ENCODE measurements at regions not wholly inside any gene's neighbourhood (a gene's known extent, or its start where the extent isn't known, plus 50 kb on each side); places are given as distances from the start of the nearest gene placed in this dataset.

DNA sequence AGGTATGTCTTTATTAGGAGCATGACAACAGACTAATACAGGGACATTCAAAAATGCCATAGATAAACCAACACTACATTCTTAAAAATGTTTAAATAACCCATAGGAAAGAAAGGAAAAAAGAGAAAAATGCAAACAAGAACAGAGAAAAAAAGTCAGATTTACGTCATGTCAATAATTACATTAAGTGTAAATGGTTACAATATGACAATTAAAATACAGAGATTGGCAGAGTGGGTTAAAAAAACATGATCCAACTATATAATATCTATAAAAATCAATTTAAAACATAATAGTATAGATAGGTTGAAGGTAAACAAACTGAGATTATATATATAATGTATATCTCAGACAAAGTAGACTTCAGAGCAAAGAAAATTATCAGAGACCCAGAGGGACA lies 255.8 kb downstream of the ANAPC1 start:
- DNase-seq (ENCODE audit: low read depth), result no peak
- no peak overlapping the region for H3K4me3 ChIP-seq (ENCODE audit: control insufficient read depth, low read depth, low read length)
- TF ChIP-seq, protein P1, sequence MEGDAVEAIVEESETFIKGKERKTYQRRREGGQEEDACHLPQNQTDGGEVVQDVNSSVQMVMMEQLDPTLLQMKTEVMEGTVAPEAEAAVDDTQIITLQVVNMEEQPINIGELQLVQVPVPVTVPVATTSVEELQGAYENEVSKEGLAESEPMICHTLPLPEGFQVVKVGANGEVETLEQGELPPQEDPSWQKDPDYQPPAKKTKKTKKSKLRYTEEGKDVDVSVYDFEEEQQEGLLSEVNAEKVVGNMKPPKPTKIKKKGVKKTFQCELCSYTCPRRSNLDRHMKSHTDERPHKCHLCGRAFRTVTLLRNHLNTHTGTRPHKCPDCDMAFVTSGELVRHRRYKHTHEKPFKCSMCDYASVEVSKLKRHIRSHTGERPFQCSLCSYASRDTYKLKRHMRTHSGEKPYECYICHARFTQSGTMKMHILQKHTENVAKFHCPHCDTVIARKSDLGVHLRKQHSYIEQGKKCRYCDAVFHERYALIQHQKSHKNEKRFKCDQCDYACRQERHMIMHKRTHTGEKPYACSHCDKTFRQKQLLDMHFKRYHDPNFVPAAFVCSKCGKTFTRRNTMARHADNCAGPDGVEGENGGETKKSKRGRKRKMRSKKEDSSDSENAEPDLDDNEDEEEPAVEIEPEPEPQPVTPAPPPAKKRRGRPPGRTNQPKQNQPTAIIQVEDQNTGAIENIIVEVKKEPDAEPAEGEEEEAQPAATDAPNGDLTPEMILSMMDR (conservative IDR thresholded peaks at IDR 0.05; ENCODE audit: control insufficient read depth, insufficient read depth, low read depth, low read length), result no peak

DNA sequence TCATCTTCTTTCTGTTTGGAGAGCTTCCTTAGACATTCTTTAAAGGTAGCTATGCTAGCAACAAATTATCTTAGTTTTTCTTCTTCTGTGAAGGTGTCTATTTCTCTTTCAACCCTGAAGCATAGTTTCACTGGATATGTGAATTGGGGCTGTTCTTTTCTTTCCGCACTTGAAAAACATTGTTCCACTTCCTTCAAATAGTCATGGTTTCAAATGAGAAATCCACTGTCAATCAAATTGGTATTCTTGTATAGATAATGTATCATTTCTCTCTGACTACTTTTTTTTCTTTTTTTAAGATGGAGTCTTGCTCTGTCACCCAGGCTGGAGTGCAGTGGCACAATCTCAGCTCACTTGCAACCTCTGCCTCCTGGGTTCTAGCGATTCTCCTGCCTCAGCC lies 254.0 kb downstream of the ANAPC1 start:
- no peak overlapping the region for H3K4me3 ChIP-seq (ENCODE audit: control insufficient read depth, low read depth, low read length)
- TF ChIP-seq, protein P1 (conservative IDR thresholded peaks at IDR 0.05; ENCODE audit: control insufficient read depth, insufficient read depth, low read depth, low read length), result no peak
- DNase-seq (ENCODE audit: low read depth), result no peak

DNA sequence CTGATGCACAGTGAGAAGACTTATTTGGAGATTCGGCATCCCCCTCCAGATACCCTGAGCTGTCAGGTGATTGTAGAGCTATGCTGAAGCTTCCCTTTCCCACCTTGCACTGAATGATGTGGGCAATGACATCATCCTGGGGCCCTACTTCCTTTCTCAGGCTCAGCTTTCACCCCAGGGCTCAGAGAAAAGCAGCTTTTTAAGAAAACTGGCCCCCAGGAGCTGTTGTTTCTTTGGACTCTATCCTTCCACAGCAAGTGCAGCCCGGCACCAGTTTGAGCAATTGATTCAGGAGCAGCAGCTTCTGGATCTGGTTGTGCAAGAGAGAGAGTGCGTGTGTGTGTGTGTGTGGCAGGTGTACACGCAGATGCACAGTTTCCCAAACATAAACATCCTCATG lies 251.3 kb downstream of the ANAPC1 start:
- no peak overlapping the region for H3K4me3 ChIP-seq (ENCODE audit: control insufficient read depth, low read depth, low read length)
- TF ChIP-seq, protein P1 (conservative IDR thresholded peaks at IDR 0.05; ENCODE audit: control insufficient read depth, insufficient read depth, low read depth, low read length), result no peak
- DNase-seq (ENCODE audit: low read depth), result no peak

DNA sequence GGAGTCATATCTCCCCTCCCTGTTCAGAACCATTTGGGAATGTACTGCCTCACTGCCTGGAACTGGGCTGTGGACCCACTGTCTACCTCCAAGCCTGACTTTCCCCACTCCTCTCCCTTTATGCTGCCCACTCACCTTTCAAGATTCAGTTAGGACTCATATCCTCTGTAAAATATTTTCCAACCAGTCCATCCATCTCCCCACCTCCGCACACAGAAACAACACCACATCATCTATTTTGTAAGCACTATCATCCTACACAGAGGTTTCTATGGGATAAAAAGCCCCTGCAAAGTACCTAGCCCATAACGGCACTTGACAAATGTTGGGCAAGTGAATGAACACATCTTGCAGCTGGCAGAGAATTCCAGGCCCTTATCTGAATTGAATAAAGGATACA lies 250.8 kb downstream of the ANAPC1 start:
- no peak overlapping the region for H3K4me3 ChIP-seq (ENCODE audit: control insufficient read depth, low read depth, low read length)
- no peak for DNase-seq (ENCODE audit: low read depth)
- TF ChIP-seq, protein P1 (conservative IDR thresholded peaks at IDR 0.05; ENCODE audit: control insufficient read depth, insufficient read depth, low read depth, low read length), result no peak

DNA sequence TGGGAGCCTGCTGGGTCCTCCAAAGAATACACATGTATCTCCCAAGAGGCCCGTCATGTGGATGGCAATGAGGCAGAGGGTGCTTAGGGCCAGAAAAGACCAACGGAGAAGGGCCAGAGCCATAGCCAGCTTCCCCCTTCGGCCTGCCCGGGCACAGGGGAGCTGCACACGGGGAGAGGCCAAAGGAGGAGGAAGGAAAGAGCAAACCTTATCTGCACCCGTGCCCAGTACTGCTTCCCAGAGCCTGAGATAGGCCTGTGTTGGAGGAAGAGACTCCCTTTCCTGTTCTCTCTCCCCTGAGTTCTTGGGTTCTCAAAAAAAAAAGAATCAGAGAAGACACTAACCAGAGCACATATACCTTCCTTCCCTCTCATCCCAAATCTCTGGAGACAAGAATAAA lies 250.3 kb downstream of the ANAPC1 start:
- TF ChIP-seq, protein P1 (conservative IDR thresholded peaks at IDR 0.05; ENCODE audit: control insufficient read depth, insufficient read depth, low read depth, low read length), result no peak
- H3K4me3 ChIP-seq (ENCODE audit: control insufficient read depth, low read depth, low read length), result no peak overlapping the region
- no peak for DNase-seq (ENCODE audit: low read depth)

DNA sequence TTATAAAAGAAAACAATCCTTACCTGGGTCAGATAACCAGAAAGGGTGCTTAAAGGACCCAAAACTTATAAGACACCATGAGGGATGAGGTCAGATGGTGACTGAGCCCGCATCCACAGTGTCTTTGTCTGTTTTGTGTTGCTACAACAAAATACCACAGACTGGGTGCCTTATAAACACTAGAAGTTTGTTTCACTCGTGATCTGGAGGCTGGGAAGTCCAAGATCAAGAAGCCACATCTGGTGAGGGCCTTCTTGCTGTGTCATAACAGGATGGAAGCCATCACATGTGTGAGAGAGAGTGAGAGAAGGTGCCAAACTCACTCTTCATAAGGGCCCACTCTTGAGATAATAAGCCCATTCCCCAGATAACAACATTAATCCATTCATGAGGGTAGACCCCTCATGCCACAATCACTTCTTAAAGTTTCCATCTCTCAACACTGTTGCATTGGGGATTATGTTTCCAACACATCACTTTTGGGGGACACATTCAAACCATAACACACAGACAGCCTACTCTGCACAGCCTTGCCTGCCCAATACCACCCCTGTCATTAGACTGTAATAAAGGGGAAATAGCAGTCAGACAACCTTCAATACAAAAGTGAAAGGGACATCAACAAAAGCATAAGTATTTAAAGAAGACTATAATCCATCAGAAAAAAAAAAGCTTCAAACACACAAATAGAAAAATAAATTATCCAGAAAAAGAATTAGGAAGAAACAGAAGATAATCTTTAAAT lies 249.8 kb downstream of the ANAPC1 start:
- TF ChIP-seq, protein P1 (conservative IDR thresholded peaks at IDR 0.05; ENCODE audit: control insufficient read depth, insufficient read depth, low read depth, low read length), result no peak
- DNase-seq (ENCODE audit: low read depth), result peak; percentile 34
- no peak overlapping the region for H3K4me3 ChIP-seq (ENCODE audit: control insufficient read depth, low read depth, low read length)

All from fibroblast of mammary gland (primary cell).